LoVo (cell line): ENCODE measurements at regions not wholly inside any gene's neighbourhood (a gene's known extent, or its start where the extent isn't known, plus 50 kb on each side); places are given as distances from the start of the nearest gene placed in this dataset.
A peak's percentile ranks its signal among the peaks of the same experiment; 100 is the strongest.

Experiments used
- DNase-seq: peaks from one replicate; pipeline ENCODE4 v3.0.0-alpha.2; 2016; ENCODE audit warnings: low spot score

DNA sequence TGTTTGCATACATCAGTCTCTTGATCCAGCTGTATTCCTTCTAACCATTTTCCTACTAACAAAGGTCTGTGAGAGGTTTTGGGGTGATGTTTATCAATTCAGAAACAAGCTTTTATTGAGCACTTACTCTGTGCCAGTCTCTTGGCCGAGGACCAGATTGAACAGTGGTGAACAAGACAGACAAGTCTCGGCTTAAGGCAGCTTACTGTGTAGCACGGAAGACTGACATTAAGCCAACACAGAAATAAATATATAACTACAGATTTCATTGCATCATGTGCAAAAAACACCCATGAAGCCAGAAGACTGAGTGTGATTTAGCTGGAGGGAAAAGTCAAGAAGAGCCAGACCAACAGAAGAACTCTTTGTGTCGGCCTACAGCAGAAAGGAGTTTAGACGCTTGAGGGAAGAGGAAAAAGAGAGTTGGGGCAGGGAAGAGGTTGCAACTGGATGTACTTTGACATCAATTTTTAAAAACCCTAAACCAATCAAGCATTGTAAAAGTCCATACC, 549.6 kb upstream of the CITED2 start:
- DNase-seq, result no peak

DNA sequence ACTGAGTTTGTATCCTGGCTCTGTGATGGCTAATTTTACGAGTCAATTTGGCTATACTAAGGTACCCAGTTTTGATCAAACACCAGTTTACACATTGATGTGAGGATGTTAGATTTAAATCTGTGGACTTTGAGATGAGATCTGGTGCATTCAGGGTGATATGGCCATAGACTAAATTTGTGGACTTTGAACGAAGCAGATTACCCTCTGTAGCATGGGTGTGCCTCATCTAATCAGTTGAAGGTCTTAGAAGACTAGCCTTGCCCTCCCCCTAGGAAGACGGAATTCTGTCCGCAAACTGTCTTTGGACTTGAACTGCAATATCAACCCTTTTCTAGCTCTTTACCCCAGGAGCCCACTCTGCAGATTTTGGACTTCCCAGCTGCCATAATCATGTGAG, 547.8 kb upstream of the CITED2 start:
- DNase-seq, result no peak

DNA sequence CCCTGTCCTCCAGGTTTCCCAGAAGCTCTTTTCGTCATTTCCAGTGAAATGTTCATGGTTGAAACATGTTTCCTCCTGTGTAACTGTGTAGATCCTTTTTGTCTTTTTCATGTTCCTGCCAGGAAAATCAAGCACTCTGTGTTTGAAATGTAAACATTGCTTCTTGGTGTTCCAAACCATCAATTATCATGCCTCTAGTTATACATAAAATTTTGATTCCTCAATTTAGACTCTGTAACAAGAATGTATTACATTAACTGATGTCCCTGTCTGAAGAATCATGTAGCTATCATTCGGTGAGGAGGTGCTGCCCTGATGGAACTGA, 546.3 kb upstream of the CITED2 start:
- DNase-seq, result no peak

DNA sequence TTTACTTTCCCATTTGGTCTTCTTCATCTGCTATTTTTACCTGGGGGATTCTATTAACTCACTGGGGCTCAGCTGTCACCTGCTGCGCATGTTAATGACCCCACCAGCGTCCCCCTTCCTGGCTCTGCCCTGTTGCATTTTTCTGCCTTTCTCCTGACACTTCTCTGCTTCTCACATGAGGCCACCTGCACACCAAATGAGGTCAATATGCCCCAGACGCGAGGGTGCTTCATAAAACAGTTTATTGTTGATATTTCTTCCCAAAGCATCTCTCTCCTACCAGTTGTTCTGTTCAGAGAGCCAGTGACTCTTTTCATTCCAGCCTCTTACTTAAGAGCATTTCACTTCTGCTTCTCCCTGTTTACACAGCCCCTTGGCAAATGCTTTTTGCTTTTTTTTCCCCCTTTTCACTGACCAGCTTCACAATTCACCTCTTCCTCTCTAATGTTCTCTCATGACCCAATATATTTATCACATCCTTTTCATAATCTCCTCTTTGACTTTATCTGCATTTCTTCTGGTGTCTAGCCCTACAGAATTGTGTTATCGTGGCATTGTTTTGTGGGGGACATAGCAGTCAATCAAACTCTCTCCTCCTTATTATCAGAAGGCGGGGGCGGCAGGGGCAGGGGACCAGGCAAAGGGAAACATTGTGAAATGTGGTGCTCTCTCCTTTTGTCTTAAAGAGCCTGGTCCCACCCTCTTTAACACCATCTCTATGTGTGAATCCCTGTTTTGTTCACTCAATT, 545.8 kb upstream of the CITED2 start:
- DNase-seq, result no peak

DNA sequence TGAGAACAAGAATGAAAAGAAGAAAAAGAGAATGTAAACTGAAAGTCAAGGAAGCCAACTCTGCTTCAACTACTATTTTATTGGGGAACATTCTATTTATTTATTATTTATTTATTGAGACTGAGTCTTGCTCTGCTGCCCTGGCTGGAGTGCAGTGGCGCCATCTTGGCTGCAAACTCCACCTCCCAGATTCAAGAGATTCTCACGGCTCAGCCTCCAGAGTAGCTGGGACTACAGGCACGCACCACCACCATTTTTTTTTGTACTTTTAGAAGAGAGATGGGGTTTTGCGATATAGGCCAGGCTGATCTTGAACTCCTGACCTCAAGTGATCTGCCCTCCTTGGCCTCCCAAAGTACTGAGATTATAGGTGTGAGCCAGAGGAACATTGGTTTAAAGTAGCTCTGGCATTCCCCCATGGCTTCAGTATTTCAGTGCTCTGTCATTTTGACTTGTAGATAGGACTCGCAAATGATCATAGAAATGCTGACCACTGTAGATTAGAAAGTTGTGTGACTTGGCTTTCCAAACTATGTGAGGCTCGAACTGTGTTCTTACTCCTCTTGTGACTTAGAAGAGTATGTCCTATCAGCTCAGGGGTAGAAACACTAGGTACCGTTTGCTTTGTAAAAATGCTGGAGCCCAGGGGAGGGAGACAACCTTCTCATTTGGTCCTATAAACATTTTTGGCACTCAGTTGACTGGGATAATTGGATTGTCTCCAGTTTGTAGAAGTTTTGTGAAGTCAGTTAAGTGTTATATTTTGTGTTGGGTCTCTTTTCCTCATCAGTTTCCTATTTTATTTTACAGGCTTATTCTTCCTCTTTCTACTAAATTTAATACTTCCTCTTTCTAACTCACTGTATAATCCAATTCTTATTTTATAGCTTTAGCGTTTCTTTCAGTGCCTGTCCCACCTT, 544.9 kb upstream of the CITED2 start:
- DNase-seq, result no peak

DNA sequence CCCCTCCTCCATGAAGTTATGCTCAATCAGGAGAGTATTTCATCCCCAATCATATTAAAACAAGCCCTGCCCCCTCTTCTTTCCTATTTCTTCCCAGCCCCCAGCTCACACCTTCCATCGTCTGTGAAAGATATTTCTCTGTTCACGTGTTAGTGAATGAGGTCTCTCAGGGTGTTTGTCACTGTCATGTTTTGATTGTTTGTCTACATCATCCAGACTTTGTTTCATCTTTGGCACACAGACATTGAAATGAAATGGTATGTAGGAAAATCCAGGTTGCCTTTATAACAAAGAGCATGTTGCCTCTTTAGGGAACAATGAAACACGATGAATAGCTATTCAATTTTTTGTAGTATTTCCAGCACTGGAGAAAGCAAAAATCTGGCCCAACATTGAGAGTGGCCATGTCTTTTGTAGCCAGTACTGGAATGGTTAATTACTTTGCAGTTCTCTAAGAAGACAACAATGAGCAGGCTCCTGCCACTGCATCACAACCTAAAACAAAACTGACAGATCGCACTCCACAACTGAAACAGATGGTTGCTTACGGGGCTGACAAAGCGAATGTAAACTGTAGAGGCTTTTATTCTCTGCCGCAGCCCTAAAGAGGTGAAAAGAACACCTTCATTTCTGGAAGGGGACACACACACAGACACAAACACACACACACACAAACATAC, 543.6 kb upstream of the CITED2 start:
- no peak for DNase-seq

DNA sequence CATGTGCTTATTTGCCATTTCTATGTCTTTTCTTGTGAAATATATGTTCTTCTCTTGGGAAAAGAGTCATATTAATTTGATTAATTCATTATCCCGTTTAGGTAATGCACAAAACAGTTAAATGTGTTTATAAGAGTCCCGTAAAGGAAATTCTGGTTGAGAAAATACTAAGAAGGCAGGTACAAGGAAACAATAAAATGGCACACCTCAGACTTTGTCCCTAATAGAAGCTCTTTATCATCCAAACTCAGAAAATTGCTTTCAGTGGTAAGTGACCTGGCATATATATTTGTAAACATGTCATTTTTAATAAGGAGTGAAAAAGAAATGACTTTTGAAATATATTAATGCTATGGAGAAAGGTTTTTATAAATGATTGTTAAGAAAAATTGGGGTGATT, 540.5 kb upstream of the CITED2 start:
- DNase-seq, result no peak

DNA sequence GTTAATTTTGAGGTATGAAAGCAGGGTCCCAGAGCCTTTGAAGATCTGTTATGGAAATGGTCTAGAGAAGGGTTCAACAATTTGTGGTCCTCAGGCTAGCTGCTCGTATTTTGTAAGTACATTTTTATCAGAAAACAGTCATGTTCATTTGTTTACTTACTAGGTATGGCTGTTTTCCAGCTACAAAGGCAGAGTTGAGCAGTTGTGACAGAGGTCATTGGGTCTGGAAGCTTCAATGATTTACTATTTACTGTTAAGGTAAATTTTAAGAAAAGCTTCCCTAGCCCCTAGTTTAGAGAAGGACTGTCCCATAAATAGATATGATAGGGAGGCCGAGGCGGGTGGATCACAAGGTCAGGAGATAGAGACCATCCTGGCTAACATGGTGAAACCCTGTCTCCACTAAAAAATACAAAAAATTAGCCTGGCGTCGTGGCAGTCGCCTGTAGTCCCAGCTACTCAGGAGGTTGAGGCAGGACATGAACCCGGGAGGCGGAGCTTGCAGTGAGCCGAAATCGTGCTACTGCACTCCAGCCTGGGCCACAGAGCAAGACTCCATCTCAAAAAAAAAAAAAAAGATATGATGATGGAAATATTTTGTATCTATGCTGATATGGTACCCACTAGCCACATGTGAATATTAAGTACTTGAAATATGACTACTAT, 538.4 kb upstream of the CITED2 start:
- no peak for DNase-seq

DNA sequence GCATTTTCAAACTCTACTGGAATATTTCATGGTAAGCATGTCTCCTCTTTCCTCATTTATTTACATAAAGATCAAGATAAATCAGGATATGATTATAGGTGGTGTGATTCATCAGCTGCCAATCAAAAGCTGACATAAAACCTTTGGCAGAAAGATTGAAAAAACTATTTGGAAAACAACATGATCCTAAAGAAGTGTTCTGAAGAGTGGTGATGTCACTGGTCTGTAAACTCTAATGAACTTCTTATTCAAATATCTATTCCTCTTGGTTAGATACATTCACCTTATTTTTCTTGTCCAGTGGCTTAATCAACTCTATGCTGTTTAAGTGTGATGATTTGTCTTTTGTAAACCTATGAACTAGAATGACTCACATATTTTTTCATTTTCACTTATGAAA, 535.5 kb upstream of the CITED2 start:
- DNase-seq, result no peak

DNA sequence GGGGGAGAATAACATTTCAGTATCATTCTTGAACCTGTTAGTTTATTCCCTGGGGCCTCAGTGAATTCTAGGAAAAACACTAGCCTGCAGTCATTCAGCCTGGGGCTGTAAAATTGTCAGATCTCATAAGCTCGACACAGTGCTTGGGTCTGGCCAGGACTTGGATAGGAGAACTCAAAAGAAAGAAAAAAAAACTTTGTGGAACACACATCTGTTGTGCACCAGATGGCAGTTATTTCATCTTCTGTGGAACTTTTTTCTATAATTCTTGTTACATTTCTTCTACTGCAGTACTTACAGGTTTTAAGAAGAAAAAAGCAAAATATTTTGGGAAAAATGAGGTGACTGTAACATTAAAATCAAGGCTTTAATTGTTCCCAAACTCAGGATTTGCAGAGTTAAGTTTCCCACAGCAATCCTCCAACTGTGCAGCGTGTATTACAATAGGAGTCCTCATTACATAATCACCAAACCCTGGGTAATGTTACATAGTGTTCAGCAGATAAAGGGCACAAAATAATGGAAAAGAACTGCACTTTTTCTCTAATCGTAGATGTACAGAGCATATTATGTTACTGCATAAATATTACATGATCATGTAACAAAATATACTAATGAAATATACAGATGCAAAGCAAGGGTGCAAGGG, 531.1 kb upstream of the CITED2 start:
- no peak for DNase-seq

DNA sequence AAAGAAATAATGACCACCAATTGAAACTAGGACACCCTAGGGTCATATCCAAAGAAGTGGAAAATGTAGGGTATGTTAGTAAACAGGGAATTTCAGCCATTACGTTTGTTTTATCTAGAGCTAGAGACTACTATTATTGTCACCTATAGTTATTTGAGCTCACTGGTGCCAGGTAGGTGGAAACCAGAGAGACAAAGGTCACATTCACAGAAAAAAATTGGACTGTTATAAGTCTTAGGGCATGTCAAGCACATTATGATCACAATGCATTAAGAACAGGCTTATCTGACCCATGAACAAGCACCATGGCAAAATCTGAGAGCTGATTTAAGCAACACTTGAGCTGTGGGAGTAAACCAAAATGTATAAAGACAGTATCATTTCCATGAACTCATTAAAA, 530.1 kb upstream of the CITED2 start:
- DNase-seq, result no peak

DNA sequence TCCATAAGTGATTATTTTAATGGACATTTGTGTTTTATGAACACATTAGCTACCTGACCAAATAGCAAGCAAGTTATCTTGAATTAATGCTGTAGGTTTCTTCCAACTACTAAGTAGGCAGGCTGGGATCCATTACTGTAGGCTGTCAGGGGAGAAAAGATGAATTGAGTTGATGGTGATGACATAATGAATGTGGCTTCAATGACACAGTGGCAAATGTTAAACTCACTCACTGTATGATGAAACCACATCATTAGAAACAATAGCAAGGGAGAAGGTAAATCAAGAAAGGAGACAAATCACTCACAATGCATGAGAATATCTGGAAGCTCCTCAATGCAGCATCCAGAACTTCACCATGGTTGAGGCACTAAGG, 529.7 kb upstream of the CITED2 start:
- no peak for DNase-seq

DNA sequence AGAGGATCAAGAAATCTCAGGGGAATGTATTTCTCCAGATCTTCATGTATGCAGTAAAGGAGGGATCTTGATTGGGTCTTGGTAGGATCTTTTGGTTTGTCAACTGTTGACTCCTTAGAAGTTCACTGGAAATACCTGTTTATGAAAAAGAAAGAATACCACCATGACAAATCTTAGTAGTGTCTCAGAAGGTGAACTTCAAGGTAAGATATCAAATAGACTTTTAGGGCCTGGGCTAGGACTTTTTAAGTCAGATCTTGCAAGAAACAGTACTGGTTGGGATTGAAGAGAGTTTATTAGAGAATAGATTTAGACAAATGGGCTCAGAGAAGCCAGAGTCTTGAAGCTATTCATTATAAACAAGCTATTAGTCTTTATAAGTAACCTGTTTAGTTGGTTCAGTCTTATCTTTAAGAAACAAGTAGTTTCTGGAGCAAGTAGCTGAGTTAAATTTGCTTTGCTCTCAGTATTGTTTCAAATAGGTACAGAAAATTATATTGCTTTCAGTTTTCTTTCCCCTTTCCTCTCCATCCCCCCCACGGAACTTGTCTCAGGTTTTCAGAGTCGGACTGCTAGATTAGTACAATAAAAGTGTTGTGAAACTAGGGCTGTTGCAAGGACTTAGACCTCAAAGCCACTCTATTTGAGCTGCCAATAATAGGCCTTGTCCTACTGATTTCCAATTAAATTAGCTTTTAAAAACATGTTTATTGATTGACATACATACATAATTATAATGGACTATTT, 529.1 kb upstream of the CITED2 start:
- DNase-seq, result no peak

DNA sequence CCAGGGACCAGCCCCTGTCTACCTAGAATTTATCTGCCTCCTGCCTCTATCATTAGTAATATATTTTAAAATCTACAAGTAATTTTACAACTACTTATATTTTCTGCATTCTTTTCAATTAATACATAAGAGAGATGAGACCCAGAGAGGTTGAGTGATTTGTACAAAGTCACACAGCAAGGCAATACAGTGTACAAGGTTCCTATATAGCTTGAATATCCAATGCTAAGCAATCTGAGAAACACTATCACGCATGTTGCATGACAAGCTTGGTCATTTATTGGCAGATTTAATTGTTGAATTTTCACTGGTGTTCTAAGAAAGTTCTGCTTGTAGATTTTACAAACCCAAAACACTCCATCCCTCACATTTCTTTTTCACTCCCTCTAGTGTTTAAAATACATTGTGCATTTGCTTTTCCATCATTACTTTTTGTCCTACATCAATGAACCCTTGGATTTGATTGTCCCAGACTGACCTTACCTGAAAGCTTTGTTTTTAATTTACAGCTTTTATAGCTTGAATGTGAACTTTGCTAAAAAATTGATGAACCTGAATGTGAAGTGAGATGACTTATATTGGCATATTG, 520.9 kb upstream of the CITED2 start:
- no peak for DNase-seq

DNA sequence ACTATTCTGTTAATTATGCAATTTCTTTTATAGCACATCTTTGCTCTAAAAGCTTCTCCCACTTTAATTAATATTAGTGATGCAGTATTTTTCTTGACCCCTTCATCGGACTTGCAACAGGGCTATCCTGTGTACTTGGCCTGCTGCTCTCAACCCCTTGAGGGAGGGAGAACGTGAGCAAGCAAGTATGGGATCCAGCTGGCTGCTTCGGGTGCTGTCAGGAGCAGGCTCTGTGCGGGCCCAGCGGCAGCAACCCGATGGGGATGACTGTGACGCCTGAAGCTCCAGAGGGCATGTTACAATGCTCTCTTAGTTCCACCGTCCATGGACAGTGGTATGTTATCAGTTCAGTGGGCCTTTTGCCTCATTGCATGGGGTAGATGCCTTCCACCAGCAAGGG, 519.8 kb upstream of the CITED2 start:
- no peak for DNase-seq

DNA sequence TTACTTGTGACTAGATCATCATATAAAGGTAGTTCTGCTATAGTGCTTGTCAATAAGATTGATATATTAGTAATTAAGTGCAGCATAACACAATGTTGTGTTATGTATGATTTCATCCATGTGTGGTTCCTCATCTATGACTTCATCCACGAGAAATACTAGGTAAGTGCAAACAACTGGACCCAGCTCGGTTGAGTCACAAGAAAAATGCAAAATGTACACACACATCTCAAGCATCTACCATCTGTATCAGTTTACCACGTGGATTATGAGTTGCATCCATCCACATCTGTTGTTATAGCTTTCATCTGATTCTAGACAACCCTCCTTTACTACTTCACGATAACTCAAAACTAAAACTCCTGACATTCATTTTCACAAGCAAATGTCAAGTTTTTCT, 517.0 kb upstream of the CITED2 start:
- no peak for DNase-seq

DNA sequence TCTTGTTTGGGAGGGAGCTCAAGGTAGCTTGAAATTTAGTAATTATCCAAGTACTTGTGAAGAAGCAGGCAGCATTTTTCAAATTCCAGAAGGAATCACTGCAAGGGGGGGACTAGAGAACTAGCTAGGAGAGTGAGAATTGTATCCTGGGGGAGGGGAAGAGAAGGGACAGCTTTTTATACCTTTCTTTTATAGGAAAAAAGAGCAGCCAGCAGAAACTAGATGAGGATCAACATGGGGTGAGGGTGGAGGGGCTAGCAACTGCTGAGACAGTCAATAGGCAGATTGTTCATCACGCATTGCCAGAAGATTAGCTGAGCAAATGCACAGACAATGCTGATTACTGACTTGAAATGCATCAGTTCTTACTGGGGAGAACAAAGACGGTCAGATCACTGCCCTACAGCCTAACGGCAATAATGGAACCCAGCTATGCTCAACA, 514.3 kb upstream of the CITED2 start:
- DNase-seq, result no peak

DNA sequence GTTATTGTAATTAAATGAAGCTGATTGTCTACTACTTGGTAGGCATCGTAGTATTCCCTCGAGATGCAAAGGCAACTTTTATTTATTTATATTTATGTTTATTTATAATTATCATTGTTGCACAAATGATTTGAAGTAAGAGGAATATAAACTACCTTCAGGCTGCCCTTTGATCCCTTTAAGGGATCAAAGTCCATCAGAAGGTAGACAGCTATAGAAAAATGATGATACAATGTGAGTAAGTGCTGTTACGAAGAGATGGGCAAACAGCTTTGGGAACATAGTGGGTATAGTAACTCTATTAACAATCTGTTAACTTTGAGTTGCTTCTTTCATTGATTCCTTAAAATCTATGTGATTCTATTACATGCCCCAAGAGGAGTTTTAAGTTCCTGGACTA, 512.8 kb upstream of the CITED2 start:
- DNase-seq, result peak; percentile 4

DNA sequence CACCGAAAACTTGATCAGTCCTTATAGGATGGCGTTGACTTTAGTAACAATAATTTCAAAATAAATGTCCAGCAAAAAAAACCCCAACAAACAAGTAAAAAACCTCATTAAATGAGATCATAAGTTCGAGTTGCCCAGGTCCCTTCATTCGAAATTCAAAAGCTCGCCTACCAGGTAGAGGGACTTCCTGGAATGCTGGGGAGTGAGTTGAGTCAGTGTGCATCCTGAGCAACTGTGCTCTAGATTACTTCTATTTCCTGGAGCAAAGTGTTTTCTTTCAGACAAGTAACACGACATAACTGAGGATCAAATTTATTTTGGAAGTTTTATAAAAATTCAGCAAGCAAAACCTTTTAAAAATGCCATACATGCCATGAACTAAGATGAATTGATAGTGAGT, 511.9 kb upstream of the CITED2 start:
- DNase-seq, result no peak

DNA sequence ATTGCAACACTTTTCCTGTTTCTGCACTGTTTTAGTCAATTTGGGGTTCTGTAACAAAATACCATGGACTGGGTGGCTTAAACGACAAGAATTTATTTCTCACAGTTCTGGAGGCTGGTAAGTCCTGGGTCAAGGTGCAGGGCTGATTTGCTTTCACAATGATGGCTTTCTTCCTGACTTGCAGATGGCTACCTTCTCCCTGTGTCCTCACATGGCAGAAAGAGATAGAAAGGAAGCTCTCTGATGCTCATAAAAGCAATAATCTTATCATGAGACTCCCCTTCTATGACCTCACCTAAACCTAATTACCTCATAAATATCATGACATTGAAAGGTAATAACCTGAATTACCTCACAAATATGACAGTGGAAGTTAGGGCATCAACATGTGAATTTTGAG, 511.5 kb upstream of the CITED2 start:
- DNase-seq, result no peak

DNA sequence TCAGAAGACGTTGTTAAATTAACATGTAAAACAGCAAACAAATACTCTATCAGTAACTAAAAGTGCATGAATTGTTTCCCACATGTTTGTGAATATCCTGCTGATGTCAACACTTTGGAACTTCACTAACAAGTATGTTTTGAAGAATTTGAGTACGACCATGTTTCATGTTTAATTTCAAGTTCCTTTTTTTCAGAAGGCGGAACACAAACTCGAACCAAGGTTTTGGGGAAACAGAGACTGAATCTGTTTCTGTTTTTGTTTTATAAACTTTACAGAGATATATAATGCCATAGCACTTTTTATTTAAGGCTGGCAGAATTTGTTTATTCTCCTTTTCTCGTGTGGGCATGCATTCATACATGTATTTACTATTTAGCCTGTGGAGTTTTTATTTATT, 509.3 kb upstream of the CITED2 start:
- no peak for DNase-seq
